Nephron (organoid): ENCODE measurements at regions not wholly inside any gene's neighbourhood (a gene's known extent, or its start where the extent isn't known, plus 50 kb on each side); places are given as distances from the start of the nearest gene placed in this dataset.

Source experiments
- H3K27ac Mint-ChIP-seq, 3 experiments: 2 replicates each; pipeline ENCODE4 v1.8.0; 2020; ENCODE audit warnings: mixed read lengths in 3 of 3, mild to moderate bottlenecking in 2 of 3, moderate library complexity in 1 of 3
- H3K27me3 Mint-ChIP-seq: 2 replicates; pipeline ENCODE4 v1.8.0; 2021; ENCODE audit warnings: low read depth, mild to moderate bottlenecking, moderate library complexity, mixed read lengths
- H3K36me3 Mint-ChIP-seq: 2 replicates; pipeline ENCODE4 v1.8.0; 2020; ENCODE audit warnings: low read depth, mixed read lengths
- H3K4me1 Mint-ChIP-seq: 2 replicates; pipeline ENCODE4 v1.8.0; 2020; ENCODE audit warnings: mixed read lengths
- H3K4me3 Mint-ChIP-seq, 3 experiments: 2 replicates each; pipeline ENCODE4 v1.8.0; 2020; ENCODE audit warnings: mild to moderate bottlenecking in 3 of 3, mixed read lengths in 3 of 3, moderate library complexity in 2 of 3
- H3K9me3 Mint-ChIP-seq: 2 replicates; pipeline ENCODE4 v1.8.0; 2020; ENCODE audit warnings: mixed read lengths
- TF ChIP-seq, protein P1 (sequence below), 3 experiments: fragments of 200-600 bp; sonication (generic); IDR thresholded peaks; one replicate each; pipeline ENCODE4 v1.5.0; 2021; ENCODE audit warnings: antibody characterized with exemption in 3 of 3; ENCODE audit not compliant: unreplicated experiment in 3 of 3

DNA sequence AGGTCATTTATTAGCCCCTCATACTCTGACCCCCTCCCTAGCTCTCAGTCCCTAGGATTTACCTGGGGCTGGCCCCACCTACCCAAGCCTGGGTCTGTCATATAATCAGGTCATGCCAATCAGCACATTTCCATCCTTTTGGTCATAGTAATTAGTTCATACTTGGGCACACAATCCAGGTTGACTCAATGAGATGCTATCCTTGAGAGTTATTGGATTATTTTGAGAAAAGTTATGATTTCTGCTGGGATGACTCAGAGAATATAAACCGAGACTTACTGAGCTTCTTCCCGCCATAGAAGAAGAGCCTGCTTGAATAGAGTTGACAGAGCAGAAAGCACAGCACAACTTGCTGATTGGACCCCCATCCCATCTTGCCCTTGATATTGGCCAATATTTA, 331.5 kb downstream of the CBLN1 start:
- H3K4me1 Mint-ChIP-seq, result no peaks in the 10 kb centered on the region
- no peak overlapping the region for H3K27ac Mint-ChIP-seq
- no peaks in the 10 kb centered on the region for H3K36me3 Mint-ChIP-seq
- TF ChIP-seq, protein P1, sequence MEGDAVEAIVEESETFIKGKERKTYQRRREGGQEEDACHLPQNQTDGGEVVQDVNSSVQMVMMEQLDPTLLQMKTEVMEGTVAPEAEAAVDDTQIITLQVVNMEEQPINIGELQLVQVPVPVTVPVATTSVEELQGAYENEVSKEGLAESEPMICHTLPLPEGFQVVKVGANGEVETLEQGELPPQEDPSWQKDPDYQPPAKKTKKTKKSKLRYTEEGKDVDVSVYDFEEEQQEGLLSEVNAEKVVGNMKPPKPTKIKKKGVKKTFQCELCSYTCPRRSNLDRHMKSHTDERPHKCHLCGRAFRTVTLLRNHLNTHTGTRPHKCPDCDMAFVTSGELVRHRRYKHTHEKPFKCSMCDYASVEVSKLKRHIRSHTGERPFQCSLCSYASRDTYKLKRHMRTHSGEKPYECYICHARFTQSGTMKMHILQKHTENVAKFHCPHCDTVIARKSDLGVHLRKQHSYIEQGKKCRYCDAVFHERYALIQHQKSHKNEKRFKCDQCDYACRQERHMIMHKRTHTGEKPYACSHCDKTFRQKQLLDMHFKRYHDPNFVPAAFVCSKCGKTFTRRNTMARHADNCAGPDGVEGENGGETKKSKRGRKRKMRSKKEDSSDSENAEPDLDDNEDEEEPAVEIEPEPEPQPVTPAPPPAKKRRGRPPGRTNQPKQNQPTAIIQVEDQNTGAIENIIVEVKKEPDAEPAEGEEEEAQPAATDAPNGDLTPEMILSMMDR (IDR thresholded peaks at IDR 0.05; ENCODE audit: unreplicated experiment in 3 of 3), result no peak
- peaks cover 10% of the 10 kb centered on the region for H3K9me3 Mint-ChIP-seq
- H3K27me3 Mint-ChIP-seq, result peaks cover 7% of the 10 kb centered on the region
- H3K4me3 Mint-ChIP-seq, result no peak overlapping the region

DNA sequence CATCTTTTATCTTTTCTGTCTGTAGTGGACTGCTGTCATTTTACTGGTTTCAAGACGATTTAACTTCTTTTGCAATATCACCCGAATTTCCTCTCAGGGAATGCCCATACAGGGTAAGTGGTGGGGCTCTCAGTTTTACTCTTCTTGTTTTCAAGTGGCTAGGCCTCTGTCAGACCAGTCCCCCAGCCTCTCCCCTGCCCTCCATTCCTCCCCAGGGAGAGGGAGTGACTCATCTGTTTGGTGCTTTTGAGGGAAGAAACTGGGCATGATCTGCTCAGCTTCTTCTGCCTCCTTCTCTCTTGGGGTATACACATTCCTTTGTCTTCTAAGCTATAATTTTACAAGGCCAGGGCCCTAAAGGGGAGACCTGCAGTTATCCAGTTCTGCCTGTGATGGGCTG, 332.0 kb downstream of the CBLN1 start:
- peaks cover 7% of the 10 kb centered on the region for H3K27me3 Mint-ChIP-seq
- no peak overlapping the region for H3K4me3 Mint-ChIP-seq
- no peaks in the 10 kb centered on the region for H3K36me3 Mint-ChIP-seq
- H3K9me3 Mint-ChIP-seq, result peaks cover 10% of the 10 kb centered on the region
- no peak overlapping the region for H3K27ac Mint-ChIP-seq
- H3K4me1 Mint-ChIP-seq, result no peaks in the 10 kb centered on the region
- TF ChIP-seq, protein P1 (IDR thresholded peaks at IDR 0.05; ENCODE audit: unreplicated experiment in 3 of 3), result no peak

DNA sequence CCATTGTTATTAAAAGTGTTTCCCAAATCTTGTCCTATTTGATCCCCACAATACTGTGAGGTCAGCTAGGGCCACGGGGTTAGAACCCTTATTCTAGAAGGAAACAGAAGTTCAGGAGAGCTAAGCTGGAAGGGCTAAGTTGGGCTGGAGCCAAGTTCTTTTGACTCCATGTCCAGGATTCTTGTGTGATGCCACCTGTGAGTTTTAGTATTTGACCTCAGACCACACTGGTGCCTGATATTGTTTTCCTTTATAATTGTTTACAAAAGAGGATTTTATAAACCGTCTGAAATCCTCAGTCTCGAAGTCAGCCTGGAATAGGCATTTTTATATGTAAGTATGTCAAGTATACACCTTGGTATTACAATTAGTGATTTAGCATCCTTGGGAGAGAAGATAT, 332.7 kb downstream of the CBLN1 start:
- no peaks in the 10 kb centered on the region for H3K36me3 Mint-ChIP-seq
- H3K9me3 Mint-ChIP-seq, result peaks cover 10% of the 10 kb centered on the region
- TF ChIP-seq, protein P1 (IDR thresholded peaks at IDR 0.05; ENCODE audit: unreplicated experiment in 3 of 3), result no peak

DNA sequence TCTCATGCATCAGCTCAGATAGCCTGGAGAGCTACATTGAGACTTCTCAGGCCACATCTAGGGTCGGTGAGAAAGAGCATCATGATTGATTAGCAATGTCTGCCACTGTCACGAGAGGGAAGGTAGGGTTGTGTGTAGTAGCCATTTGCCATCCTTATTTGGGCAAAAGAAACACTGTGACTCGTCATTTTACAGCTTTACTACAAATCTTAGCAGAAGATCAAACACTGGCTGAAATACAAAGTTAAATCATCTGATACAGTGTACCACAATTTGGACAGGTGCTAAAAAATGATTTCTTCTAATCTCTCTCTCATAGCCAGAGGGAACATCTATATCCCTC, 334.3 kb downstream of the CBLN1 start:
- Mint-ChIP-seq H3K36me3 (no peaks in the 10 kb centered on the region), H3K9me3 (peaks cover 4% of the 10 kb centered on the region), H3K27ac (no peak overlapping the region), H3K4me1 (no peaks in the 10 kb centered on the region), H3K4me3 (no peak overlapping the region), H3K27me3 (peaks cover 7% of the 10 kb centered on the region)
- TF ChIP-seq, protein P1 (IDR thresholded peaks at IDR 0.05; ENCODE audit: unreplicated experiment in 3 of 3), result no peak

More for the DNA sequence above, 332.7 kb downstream of the CBLN1 start:
- Mint-ChIP-seq H3K4me1 (no peaks in the 10 kb centered on the region), H3K4me3 (no peak overlapping the region), H3K27me3 (peaks cover 7% of the 10 kb centered on the region), H3K27ac (no peak overlapping the region)

DNA sequence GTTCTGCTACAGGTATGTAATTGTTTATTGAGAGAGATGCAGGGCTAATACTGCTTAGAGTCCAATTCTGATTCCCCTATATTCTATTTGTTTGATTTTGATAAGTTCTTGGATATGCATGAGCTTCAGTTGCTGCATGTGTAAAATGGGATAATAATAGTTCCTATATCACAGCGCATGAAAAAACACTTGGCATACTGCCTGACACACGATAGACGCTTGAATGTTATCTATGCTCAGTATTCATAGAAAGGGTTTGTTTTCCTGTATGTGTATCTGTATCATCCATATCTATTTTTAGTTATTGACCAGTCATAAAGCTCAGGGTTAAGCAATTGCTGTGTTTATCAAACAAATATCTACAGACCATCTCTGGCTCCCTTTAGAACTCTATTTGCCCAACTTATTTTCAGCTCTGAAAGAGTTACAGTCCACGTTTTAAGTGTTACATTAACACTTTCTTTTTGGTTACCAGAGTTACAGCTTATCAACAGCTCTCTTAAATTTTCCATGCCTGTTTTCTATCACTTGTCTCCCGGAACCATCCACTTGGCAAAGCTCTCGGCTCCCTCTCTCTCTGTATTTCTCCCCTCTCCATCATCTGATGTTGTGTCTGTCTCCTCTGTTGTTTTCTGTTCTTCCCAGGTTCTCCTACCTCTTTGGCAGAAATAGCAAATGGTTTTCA, 334.8 kb downstream of the CBLN1 start:
- no peak overlapping the region for H3K4me3 Mint-ChIP-seq
- H3K27me3 Mint-ChIP-seq, result peaks cover 7% of the 10 kb centered on the region
- H3K27ac Mint-ChIP-seq, result no peak overlapping the region
- H3K9me3 Mint-ChIP-seq, result peaks cover 4% of the 10 kb centered on the region
- no peaks in the 10 kb centered on the region for H3K36me3 Mint-ChIP-seq
- TF ChIP-seq, protein P1 (IDR thresholded peaks at IDR 0.05; ENCODE audit: unreplicated experiment in 3 of 3), result no peak
- no peaks in the 10 kb centered on the region for H3K4me1 Mint-ChIP-seq

DNA sequence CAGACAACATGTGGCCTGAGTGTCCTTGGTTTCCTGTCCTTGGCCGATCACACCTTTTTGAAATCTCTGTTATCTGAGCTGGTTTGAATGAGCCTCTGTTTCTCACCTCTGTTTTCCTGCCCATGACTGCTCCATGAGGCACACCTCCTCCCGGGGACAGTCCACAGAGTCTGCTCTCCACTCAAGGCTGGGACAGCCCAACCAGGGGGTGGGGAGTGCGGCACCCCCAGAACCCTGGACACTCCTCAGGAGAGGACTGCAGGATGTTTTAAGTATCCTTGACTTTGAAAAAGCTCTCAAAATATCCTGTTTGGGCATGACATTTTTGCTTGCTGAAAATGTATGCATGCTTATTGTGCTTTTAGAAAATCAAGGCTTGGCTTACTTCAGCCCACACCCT, 333.0 kb upstream of the N4BP1 start:
- Mint-ChIP-seq H3K27me3 (peaks cover 4% of the 10 kb centered on the region), H3K4me1 (no peaks in the 10 kb centered on the region), H3K9me3 (no peaks in the 10 kb centered on the region), H3K36me3 (no peaks in the 10 kb centered on the region), H3K4me3 (no peak overlapping the region), H3K27ac (no peak overlapping the region)
- TF ChIP-seq, protein P1 (IDR thresholded peaks at IDR 0.05; ENCODE audit: unreplicated experiment in 3 of 3), result no peak
